ENCODE measurements at regions not wholly inside any gene's neighbourhood (a gene's known extent, or its start where the extent isn't known, plus 50 kb on each side); places are given as distances from the start of the nearest gene placed in this dataset.

- TF ChIP-seq CTCF (IDR thresholded peaks at IDR 0.05; ENCODE audit: low read length), result no peak
- no peak for TF ChIP-seq EZH2 (optimal IDR thresholded peaks at IDR 0.05; ENCODE audit: low read depth, low read length)
Observed at GRCh38 chr4:11736978-11737377, 308.3 kb upstream of the HS3ST1 start.
